Kidney (tissue), 13 donors: ENCODE measurements at regions not wholly inside any gene's neighbourhood (a gene's known extent, or its start where the extent isn't known, plus 50 kb on each side); places are given as distances from the start of the nearest gene placed in this dataset.

Source experiments
- DNase-seq, 5 donors: peaks; one replicate each; pipeline ENCODE4 v3.0.0-alpha.2; 2013 to 2020
- FAIRE-seq: peaks from 2 replicates; lab custom pipeline; 2012; peaks lifted over from hg19 to GRCh38; lab: Jason Lieb, UNC
- H3K27ac ChIP-seq, 2 donors: one replicate each; pipeline ENCODE4 v1.7.0; 2013; ENCODE audit warnings: low read depth in 2 of 2, low read length in 2 of 2, inconsistent platforms in 1 of 2
- H3K27me3 ChIP-seq: one replicate; pipeline ENCODE4 v1.7.1; 2013; ENCODE audit warnings: low read length, inconsistent platforms; ENCODE audit not compliant: control insufficient read depth, insufficient read depth
- H3K36me3 ChIP-seq, 3 donors: one replicate each; pipeline versions ENCODE4 v1.7.0 to v1.7.1; 2013; ENCODE audit warnings: low read length in 3 of 3, control low read depth in 1 of 3, inconsistent platforms in 1 of 3; ENCODE audit not compliant: insufficient read depth in 3 of 3, control insufficient read depth in 2 of 3
- H3K4me1 ChIP-seq, 3 donors: one replicate each; pipeline versions ENCODE4 v1.7.0 to v1.7.1; 2013; ENCODE audit warnings: low read length in 3 of 3, inconsistent platforms in 1 of 3, low read depth in 1 of 3; ENCODE audit not compliant: control insufficient read depth in 2 of 3, insufficient read depth in 2 of 3
- H3K4me3 ChIP-seq, 3 donors: one replicate each; pipeline versions ENCODE4 v1.7.0 to v1.8.1; 2013; ENCODE audit warnings: low read length in 3 of 3, control low read depth in 1 of 3, inconsistent platforms in 1 of 3
- H3K9ac ChIP-seq, 3 donors: one replicate each; pipeline versions ENCODE4 v1.7.0 to v1.7.1; 2013; ENCODE audit warnings: low read length in 3 of 3, control low read depth in 1 of 3, inconsistent platforms in 1 of 3
- H3K9me3 ChIP-seq, 3 donors: one replicate each; pipeline versions ENCODE4 v1.7.0 to v1.7.1; 2013; ENCODE audit warnings: low read length in 3 of 3, control low read depth in 1 of 3, inconsistent platforms in 1 of 3; ENCODE audit not compliant: control insufficient read depth in 2 of 3, insufficient read depth in 1 of 3
- intact Hi-C: fragments of 100-400 bp; cut with DNase I; formaldehyde crosslinking; loops from one replicate; pipeline ENCODE4 v1.11.1; 2022
- TF ChIP-seq, protein P1 (sequence below): IDR thresholded peaks from 3 replicates; pipeline ENCODE4 v1.5.1; 2012; ENCODE audit warnings: mild to moderate bottlenecking, moderate library complexity, borderline replicate concordance; ENCODE audit not compliant: insufficient read depth; ENCODE audit errors: extremely low read depth
- donor health status: control.
- donor health status: control.
- donor health status: control.
- donor health status: control.
- donor health status: control.
- donor health status: DM: yes; HTN: yes; CAD: no.
- donor health status: Normal renal cell carcinoma (clear cell type).

DNA sequence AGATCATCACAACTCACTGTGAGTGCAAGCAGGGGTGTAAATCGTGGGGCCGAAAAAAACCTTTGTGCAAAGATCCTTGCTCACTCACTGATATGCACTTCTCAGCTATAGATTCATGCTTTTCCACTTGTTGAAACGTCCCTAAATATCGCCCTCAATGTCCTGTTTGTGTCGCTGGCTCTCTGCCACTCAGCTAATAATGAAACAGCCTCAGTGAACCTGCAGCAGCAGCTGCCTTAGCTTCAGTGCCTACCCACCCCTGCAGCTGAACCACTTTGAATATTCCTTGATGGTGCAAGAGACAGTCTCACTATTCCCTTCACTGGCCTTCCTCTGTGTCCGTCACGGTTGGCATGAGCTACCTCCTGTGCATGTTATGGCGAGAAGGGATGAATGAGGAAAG lies 128.9 kb upstream of the NAA20 start:
- peak overlapping the region in 1 of 3 donors; percentile 42 for H3K9ac ChIP-seq
- peak overlapping the region in 2 of 3 donors; percentile 59 to 75 for H3K4me3 ChIP-seq

DNA sequence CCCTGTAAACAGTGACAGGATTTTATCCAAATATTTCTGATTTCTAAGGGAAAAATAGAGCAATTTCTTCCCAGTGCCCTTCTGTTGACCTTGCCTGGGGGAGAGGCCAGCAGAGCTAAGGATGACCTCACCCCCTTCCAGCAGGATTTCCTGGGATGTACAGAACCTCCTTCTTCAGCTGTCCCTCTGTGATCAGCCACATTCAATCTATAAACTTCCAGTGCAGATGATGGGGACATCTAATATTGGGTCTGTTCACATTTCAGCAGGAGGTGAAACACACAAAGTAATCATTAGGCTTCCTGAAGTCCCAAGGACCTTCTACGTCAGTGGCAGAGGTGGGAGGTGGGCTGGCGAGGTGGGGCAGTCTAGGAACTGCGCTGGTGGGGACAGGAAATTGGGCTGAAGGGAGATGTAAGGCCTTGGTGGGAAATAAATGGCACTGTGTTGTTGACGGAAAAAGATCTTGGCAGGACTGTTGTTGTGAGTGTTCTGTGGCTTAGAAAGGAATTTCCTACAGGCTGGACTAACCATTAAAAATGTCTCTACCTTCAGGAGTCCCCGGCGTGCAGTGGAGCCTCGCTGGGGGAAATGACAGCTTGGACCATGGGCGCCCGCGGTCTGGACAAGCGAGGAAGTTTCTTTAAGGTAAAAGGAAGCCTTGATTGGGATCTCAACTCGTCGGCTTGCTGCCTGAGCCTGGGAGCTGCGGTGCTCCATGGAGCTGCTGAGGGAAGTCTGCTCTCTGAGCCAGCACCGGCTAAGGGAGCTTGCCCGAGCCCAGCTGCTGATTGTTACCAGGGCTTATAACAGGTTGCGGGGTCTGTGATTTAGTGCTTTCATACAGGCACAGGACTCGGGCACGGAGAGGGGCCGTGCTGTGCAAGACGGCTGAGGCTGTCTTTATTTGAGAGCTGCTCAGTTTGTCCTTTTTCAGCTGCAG lies 127.9 kb upstream of the NAA20 start:
- Histone ChIP-seq H3K9ac (peak overlapping the region in 2 of 3 donors; percentile 42 to 76), H3K4me3 (peak overlapping the region in 2 of 3 donors; percentile 59 to 75), H3K27me3 (no peaks in the 10 kb centered on the region), H3K4me1 (peaks cover 7 to 41% (median 27%) of the 10 kb centered on the region in 3 donors), H3K27ac (peak overlapping the region; percentile 85 to 93), H3K36me3 (peaks cover 0 to 8% (median 6%) of the 10 kb centered on the region in 3 donors), H3K9me3 (no peaks in the 10 kb centered on the region)
- intact Hi-C loops = no loop called here
- TF ChIP-seq, protein P1, sequence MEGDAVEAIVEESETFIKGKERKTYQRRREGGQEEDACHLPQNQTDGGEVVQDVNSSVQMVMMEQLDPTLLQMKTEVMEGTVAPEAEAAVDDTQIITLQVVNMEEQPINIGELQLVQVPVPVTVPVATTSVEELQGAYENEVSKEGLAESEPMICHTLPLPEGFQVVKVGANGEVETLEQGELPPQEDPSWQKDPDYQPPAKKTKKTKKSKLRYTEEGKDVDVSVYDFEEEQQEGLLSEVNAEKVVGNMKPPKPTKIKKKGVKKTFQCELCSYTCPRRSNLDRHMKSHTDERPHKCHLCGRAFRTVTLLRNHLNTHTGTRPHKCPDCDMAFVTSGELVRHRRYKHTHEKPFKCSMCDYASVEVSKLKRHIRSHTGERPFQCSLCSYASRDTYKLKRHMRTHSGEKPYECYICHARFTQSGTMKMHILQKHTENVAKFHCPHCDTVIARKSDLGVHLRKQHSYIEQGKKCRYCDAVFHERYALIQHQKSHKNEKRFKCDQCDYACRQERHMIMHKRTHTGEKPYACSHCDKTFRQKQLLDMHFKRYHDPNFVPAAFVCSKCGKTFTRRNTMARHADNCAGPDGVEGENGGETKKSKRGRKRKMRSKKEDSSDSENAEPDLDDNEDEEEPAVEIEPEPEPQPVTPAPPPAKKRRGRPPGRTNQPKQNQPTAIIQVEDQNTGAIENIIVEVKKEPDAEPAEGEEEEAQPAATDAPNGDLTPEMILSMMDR = no peak
- DNase-seq = peak; percentile 37 to 85 (median 47)
- FAIRE-seq = no peak

More for the DNA sequence above, 128.9 kb upstream of the NAA20 start:
- peak overlapping the region; percentile 85 to 93 for H3K27ac ChIP-seq
- TF ChIP-seq, protein P1 = no peak
- no peaks in the 10 kb centered on the region for H3K27me3 ChIP-seq
- peaks cover 7 to 41% (median 27%) of the 10 kb centered on the region in 3 donors for H3K4me1 ChIP-seq
- intact Hi-C loops = no loop called here
- DNase-seq (peak; percentile 43 to 73 (median 46)), FAIRE-seq (no peak)
- peaks cover 0 to 5% (median 4%) of the 10 kb centered on the region in 3 donors for H3K36me3 ChIP-seq
- H3K9me3 ChIP-seq = no peaks in the 10 kb centered on the region

DNA sequence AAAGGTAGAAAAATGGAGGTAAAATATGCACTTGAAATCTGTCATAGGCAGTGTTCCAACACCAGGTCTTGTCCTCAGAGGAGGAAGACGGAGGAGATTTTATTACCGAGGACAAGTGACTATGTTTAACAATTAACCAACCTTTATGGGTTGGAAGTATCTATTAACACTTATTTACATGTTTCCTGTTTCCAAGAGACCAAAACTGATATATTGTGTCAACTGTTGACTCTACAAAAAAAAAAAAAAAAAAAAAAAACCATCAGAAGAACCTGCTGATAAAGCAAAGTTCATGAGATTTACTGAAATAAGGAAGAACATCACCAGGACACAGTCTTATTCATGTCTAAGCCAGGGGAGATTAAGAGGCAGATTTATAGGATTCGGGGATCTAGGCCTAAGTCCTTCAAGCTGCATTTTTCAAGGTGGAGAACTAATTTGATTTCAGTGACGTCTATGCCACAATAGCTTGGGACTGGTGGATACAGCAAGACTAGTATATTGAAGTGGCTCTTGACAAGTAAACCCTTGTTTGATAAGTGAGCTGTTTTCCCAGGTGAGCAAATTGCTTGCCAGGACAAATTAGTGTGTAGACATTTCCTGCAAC lies 126.6 kb upstream of the NAA20 start:
- TF ChIP-seq, protein P1 = no peak
- Histone ChIP-seq H3K27ac (peak overlapping the region; percentile 85 to 93), H3K4me1 (peaks cover 7 to 41% (median 27%) of the 10 kb centered on the region in 3 donors), H3K27me3 (no peaks in the 10 kb centered on the region), H3K4me3 (peak overlapping the region in 2 of 3 donors; percentile 59 to 75), H3K9ac (peak overlapping the region in 1 of 3 donors; percentile 42), H3K9me3 (no peaks in the 10 kb centered on the region), H3K36me3 (peaks cover 0 to 8% (median 6%) of the 10 kb centered on the region in 3 donors)
- DNase-seq (peak in 1 of 5 donors; percentile 36), FAIRE-seq (peak; percentile 62)
- intact Hi-C loops = no loop called here
